ENCODE measurements at regions not wholly inside any gene's neighbourhood (a gene's known extent, or its start where the extent isn't known, plus 50 kb on each side); places are given as distances from the start of the nearest gene placed in this dataset.

DNA sequence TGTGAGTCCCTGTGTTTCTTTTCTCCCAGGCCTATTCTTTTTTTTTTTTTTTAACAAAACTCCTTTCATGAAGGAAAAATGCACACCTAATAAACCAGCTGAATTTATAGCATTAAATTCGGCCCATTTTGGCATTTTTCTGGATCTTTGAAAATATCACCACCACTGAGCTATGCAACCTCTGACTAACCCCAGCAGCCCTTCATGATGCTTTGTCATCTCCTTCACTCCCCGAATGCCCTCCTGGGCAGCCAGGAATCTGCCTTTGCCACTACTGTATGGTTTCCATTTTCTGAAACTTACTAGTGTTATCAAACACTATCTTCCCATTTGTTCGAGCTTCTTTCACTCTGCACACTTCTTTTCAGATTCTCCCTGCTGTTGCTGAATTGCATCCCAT lies 97.9 kb downstream of the ZNF280B start:
- Histone ChIP-seq H3K36me3 (ENCODE audit: control insufficient read depth, insufficient read depth, low read length) (no peaks in the 10 kb centered on the region), H3K4me3 (replicated peaks in 1 of 4; ENCODE audit: control extremely low read depth in 1 of 4, insufficient read depth in 1 of 4, low read depth in 3 of 4, low read length in 4 of 4) (no peak overlapping the region), H3K4me2 (ENCODE audit: extremely low read depth, insufficient read depth, low read length) (no peak overlapping the region), H3K9me3 (ENCODE audit: control insufficient read depth, insufficient read depth, low read depth, low read length) (no peaks in the 10 kb centered on the region), H3K9ac (ENCODE audit: insufficient read depth, low read length) (no peak overlapping the region), H3K27ac (ENCODE audit: insufficient read depth, low read length) (no peak overlapping the region), H3K27me3 (ENCODE audit: control insufficient read depth, insufficient read depth, low read length) (peaks cover 5% of the 10 kb centered on the region), H3K4me1 (ENCODE audit: control insufficient read depth, extremely low read depth, insufficient read depth, low read length) (no peaks in the 10 kb centered on the region), H3K79me2 (ENCODE audit: control insufficient read depth, insufficient read depth, low read length) (no peaks in the 10 kb centered on the region), H2AFZ (ENCODE audit: low read length) (no peak overlapping the region), H4K20me1 (ENCODE audit: control insufficient read depth, extremely low read depth, insufficient read depth, low read length) (no peaks in the 10 kb centered on the region)
- TF ChIP-seq EZH2 (IDR thresholded peaks at IDR 0.05; ENCODE audit: low read length, missing control alignments): no peak
- TF ChIP-seq, protein P1, sequence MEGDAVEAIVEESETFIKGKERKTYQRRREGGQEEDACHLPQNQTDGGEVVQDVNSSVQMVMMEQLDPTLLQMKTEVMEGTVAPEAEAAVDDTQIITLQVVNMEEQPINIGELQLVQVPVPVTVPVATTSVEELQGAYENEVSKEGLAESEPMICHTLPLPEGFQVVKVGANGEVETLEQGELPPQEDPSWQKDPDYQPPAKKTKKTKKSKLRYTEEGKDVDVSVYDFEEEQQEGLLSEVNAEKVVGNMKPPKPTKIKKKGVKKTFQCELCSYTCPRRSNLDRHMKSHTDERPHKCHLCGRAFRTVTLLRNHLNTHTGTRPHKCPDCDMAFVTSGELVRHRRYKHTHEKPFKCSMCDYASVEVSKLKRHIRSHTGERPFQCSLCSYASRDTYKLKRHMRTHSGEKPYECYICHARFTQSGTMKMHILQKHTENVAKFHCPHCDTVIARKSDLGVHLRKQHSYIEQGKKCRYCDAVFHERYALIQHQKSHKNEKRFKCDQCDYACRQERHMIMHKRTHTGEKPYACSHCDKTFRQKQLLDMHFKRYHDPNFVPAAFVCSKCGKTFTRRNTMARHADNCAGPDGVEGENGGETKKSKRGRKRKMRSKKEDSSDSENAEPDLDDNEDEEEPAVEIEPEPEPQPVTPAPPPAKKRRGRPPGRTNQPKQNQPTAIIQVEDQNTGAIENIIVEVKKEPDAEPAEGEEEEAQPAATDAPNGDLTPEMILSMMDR (conservative IDR thresholded peaks at IDR 0.05 in 1 of 2, IDR thresholded peaks at IDR 0.05 in 1 of 2; ENCODE audit: low read depth in 1 of 2, low read length in 2 of 2): no peak
- DNase-seq (ENCODE audit: low read depth in 2 of 2): no peak

GRCh38 chr22:22414266-22414665 lies 94.3 kb downstream of the ZNF280B start:
- DNase-seq (ENCODE audit: low read depth in 2 of 2): no peak
- Histone ChIP-seq H3K9me3 (ENCODE audit: control insufficient read depth, insufficient read depth, low read depth, low read length) (no peaks in the 10 kb centered on the region), H3K4me2 (ENCODE audit: extremely low read depth, insufficient read depth, low read length) (no peak overlapping the region), H4K20me1 (ENCODE audit: control insufficient read depth, extremely low read depth, insufficient read depth, low read length) (no peaks in the 10 kb centered on the region), H2AFZ (ENCODE audit: low read length) (no peak overlapping the region), H3K79me2 (ENCODE audit: control insufficient read depth, insufficient read depth, low read length) (no peaks in the 10 kb centered on the region), H3K9ac (ENCODE audit: insufficient read depth, low read length) (no peak overlapping the region), H3K4me1 (ENCODE audit: control insufficient read depth, extremely low read depth, insufficient read depth, low read length) (no peaks in the 10 kb centered on the region), H3K4me3 (replicated peaks in 1 of 4; ENCODE audit: control extremely low read depth in 1 of 4, insufficient read depth in 1 of 4, low read depth in 3 of 4, low read length in 4 of 4) (no peak overlapping the region), H3K27ac (ENCODE audit: insufficient read depth, low read length) (no peak overlapping the region), H3K36me3 (ENCODE audit: control insufficient read depth, insufficient read depth, low read length) (no peaks in the 10 kb centered on the region), H3K27me3 (ENCODE audit: control insufficient read depth, insufficient read depth, low read length) (no peaks in the 10 kb centered on the region)
- TF ChIP-seq EZH2 (IDR thresholded peaks at IDR 0.05; ENCODE audit: low read length, missing control alignments): no peak
- TF ChIP-seq, protein P1 (conservative IDR thresholded peaks at IDR 0.05 in 1 of 2, IDR thresholded peaks at IDR 0.05 in 1 of 2; ENCODE audit: low read depth in 1 of 2, low read length in 2 of 2): no peak

DNA sequence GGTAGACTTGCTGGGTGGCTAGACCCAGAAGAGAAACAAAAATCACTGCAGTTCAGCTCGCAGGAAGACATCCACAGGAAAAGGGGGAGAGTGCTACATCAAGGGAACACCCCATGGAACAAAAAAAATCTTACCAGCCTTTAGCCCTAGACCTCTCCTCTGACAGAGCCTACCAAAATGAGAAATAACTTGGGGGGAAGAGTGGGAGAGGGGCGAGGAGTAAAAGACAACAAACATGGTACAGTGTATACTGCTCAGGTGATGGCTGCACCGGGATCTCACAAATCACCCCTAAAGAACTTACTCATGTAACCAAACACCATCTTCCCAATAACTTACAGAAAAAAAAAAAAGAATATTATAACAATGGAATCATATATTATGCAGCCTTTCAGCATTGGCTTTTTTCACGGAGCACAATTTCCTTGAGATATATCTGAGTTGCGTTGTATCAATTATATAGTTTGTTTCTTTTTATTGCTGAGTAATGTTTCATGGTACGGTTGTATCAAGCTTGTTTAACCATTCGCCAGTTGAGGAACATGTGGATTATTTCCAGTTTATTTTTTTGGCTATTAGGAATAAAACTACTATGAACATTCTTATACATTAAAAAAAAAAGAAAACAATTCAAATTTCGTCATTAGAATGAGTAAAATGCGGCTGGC lies 90.9 kb downstream of the ZNF280B start:
- H3K36me3 ChIP-seq (ENCODE audit: control insufficient read depth, insufficient read depth, low read length): no peaks in the 10 kb centered on the region
- H3K9ac ChIP-seq (ENCODE audit: insufficient read depth, low read length): no peak overlapping the region
- H3K4me3 ChIP-seq (replicated peaks in 1 of 4; ENCODE audit: control extremely low read depth in 1 of 4, insufficient read depth in 1 of 4, low read depth in 3 of 4, low read length in 4 of 4): no peak overlapping the region
- H3K9me3 ChIP-seq (ENCODE audit: control insufficient read depth, insufficient read depth, low read depth, low read length): no peaks in the 10 kb centered on the region
- no peak overlapping the region for H3K27ac ChIP-seq (ENCODE audit: insufficient read depth, low read length)
- no peak overlapping the region for H2AFZ ChIP-seq (ENCODE audit: low read length)
- H3K4me2 ChIP-seq (ENCODE audit: extremely low read depth, insufficient read depth, low read length): no peak overlapping the region
- H4K20me1 ChIP-seq (ENCODE audit: control insufficient read depth, extremely low read depth, insufficient read depth, low read length): no peaks in the 10 kb centered on the region
- no peaks in the 10 kb centered on the region for H3K27me3 ChIP-seq (ENCODE audit: control insufficient read depth, insufficient read depth, low read length)
- no peak for DNase-seq (ENCODE audit: low read depth in 2 of 2)
- no peaks in the 10 kb centered on the region for H3K79me2 ChIP-seq (ENCODE audit: control insufficient read depth, insufficient read depth, low read length)
- no peak for TF ChIP-seq EZH2 (IDR thresholded peaks at IDR 0.05; ENCODE audit: low read length, missing control alignments)
- TF ChIP-seq, protein P1 (conservative IDR thresholded peaks at IDR 0.05 in 1 of 2, IDR thresholded peaks at IDR 0.05 in 1 of 2; ENCODE audit: low read depth in 1 of 2, low read length in 2 of 2): no peak
- no peaks in the 10 kb centered on the region for H3K4me1 ChIP-seq (ENCODE audit: control insufficient read depth, extremely low read depth, insufficient read depth, low read length)

All from fibroblast of lung (primary cell).